ENCODE measurements at regions not wholly inside any gene's neighbourhood (a gene's known extent, or its start where the extent isn't known, plus 50 kb on each side); places are given as distances from the start of the nearest gene placed in this dataset.

GRCh38 chr1:25030012-25030411, 99.9 kb upstream of the RUNX3 start:
- TF ChIP-seq, protein P1, sequence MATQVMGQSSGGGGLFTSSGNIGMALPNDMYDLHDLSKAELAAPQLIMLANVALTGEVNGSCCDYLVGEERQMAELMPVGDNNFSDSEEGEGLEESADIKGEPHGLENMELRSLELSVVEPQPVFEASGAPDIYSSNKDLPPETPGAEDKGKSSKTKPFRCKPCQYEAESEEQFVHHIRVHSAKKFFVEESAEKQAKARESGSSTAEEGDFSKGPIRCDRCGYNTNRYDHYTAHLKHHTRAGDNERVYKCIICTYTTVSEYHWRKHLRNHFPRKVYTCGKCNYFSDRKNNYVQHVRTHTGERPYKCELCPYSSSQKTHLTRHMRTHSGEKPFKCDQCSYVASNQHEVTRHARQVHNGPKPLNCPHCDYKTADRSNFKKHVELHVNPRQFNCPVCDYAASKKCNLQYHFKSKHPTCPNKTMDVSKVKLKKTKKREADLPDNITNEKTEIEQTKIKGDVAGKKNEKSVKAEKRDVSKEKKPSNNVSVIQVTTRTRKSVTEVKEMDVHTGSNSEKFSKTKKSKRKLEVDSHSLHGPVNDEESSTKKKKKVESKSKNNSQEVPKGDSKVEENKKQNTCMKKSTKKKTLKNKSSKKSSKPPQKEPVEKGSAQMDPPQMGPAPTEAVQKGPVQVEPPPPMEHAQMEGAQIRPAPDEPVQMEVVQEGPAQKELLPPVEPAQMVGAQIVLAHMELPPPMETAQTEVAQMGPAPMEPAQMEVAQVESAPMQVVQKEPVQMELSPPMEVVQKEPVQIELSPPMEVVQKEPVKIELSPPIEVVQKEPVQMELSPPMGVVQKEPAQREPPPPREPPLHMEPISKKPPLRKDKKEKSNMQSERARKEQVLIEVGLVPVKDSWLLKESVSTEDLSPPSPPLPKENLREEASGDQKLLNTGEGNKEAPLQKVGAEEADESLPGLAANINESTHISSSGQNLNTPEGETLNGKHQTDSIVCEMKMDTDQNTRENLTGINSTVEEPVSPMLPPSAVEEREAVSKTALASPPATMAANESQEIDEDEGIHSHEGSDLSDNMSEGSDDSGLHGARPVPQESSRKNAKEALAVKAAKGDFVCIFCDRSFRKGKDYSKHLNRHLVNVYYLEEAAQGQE (IDR thresholded peaks at IDR 0.05; ENCODE audit: insufficient read depth in 1 of 2, low read depth in 2 of 2, low read length in 1 of 2), result no peak
- no peak for TF ChIP-seq CTCF (IDR thresholded peaks at IDR 0.05)
- no peak for TF ChIP-seq SIN3A (IDR thresholded peaks at IDR 0.05; ENCODE audit: borderline replicate concordance, insufficient read depth, low read depth, low read length)
- no peak for TF ChIP-seq POLR2AphosphoS5 (IDR thresholded peaks at IDR 0.05; ENCODE audit: low read depth, low read length)
